Calu3 (cell line): ENCODE measurements at regions not wholly inside any gene's neighbourhood (a gene's known extent, or its start where the extent isn't known, plus 50 kb on each side); places are given as distances from the start of the nearest gene placed in this dataset.

ENCODE experiments used
- BruUV-seq: library from RNA; stranded (reverse); fragments of 400-500 nt; replicated peaks from 2 replicates; lab custom pipeline; 2021; lab: Mats Ljungman, UMichigan
- CTCF ChIA-PET: fragments of 300-600 bp; sonication (Branson Sonifier 250); formaldehyde crosslinking; loops from one replicate; lab custom pipeline; 2022; ENCODE audit warnings: antibody characterized with exemption; lab: Charles Lee
- DNase-seq: peaks from one replicate; pipeline ENCODE4 v3.0.0; 2022
- H3K27ac Mint-ChIP-seq: one replicate; pipeline ENCODE4 v1.8.0; 2022; ENCODE audit warnings: mixed read lengths; ENCODE audit not compliant: unreplicated experiment
- H3K27me3 Mint-ChIP-seq: one replicate; pipeline ENCODE4 v1.8.0; 2022; ENCODE audit warnings: mixed read lengths; ENCODE audit not compliant: unreplicated experiment
- H3K36me3 Mint-ChIP-seq: one replicate; pipeline ENCODE4 v1.8.0; 2022; ENCODE audit warnings: mild to moderate bottlenecking, moderate library complexity, mixed read lengths; ENCODE audit not compliant: insufficient read depth, unreplicated experiment
- H3K4me1 Mint-ChIP-seq: one replicate; pipeline ENCODE4 v1.8.0; 2022; ENCODE audit warnings: mild to moderate bottlenecking, low read depth, mixed read lengths; ENCODE audit not compliant: unreplicated experiment
- H3K4me3 Mint-ChIP-seq: one replicate; pipeline ENCODE4 v1.8.0; 2022; ENCODE audit warnings: mild to moderate bottlenecking, low read depth, moderate library complexity, mixed read lengths; ENCODE audit not compliant: unreplicated experiment
- H3K9me3 Mint-ChIP-seq: one replicate; pipeline ENCODE4 v1.8.0; 2022; ENCODE audit warnings: low read depth, mixed read lengths; ENCODE audit not compliant: unreplicated experiment
- CTCF ChIP-seq: fragments of 200-600 bp; IDR thresholded peaks from one replicate; pipeline ENCODE4 v1.8.0; 2022; ENCODE audit warnings: antibody characterized with exemption; ENCODE audit not compliant: unreplicated experiment
- intact Hi-C: fragments of 100-400 bp; cut with micrococcal nuclease; formaldehyde crosslinking; loops from one replicate; pipeline ENCODE4 v1.10.0; 2022; ENCODE audit not compliant: unreplicated experiment

- no peak overlapping the region for H3K27ac Mint-ChIP-seq
- intact Hi-C loops = no loop called here
- no peaks in the 10 kb centered on the region for H3K4me1 Mint-ChIP-seq
- H3K4me3 Mint-ChIP-seq = no peak overlapping the region
- no peaks in the 10 kb centered on the region for H3K27me3 Mint-ChIP-seq
- peaks cover 16% of the 10 kb centered on the region for H3K9me3 Mint-ChIP-seq
- no TSS peak for BruUV-seq
- no peaks in the 10 kb centered on the region for H3K36me3 Mint-ChIP-seq
- CTCF ChIA-PET = no interaction called here
- no peak for DNase-seq
- TF ChIP-seq CTCF = no peak
These were observed 168.8 kb upstream of the IRX2 start for GRCh38 chr5:2920312-2920711.

- no peak overlapping the region for H3K4me3 Mint-ChIP-seq
- H3K4me1 Mint-ChIP-seq = no peaks in the 10 kb centered on the region
- CTCF ChIA-PET = no interaction called here
- no peaks in the 10 kb centered on the region for H3K27me3 Mint-ChIP-seq
- H3K27ac Mint-ChIP-seq = no peak overlapping the region
- intact Hi-C loops = no loop called here
- no peaks in the 10 kb centered on the region for H3K36me3 Mint-ChIP-seq
- DNase-seq = no peak
- H3K9me3 Mint-ChIP-seq = peaks cover 22% of the 10 kb centered on the region
- BruUV-seq = no TSS peak
- no peak for TF ChIP-seq CTCF
These were observed 168.0 kb upstream of the IRX2 start for GRCh38 chr5:2919310-2920018.

DNA sequence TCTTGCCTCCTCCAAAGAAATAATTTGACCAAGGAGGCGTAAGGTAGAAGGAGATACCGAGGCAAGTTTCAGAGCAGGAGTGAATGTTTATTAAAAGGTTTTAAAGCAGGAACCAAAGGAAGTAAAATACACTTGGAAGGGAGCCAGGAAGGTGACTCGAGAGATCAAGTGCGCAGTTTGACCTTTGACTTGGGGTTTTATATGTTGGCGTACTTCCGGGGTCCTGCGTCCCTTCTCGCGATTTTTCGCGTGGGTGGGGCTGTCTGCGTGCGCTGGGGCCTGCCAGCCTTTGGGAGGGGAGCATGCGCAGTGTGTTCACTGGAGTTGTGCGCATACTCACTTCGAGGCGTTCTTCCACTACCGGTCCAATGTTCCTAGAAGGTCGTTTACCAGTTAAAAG, 166.0 kb upstream of the IRX2 start:
- BruUV-seq = no TSS peak
- no peak overlapping the region for H3K4me3 Mint-ChIP-seq
- no peaks in the 10 kb centered on the region for H3K27me3 Mint-ChIP-seq
- H3K4me1 Mint-ChIP-seq = no peaks in the 10 kb centered on the region
- TF ChIP-seq CTCF = no peak
- CTCF ChIA-PET = no interaction called here
- H3K9me3 Mint-ChIP-seq = peaks cover 32% of the 10 kb centered on the region
- DNase-seq = no peak
- intact Hi-C loops = no loop called here
- no peak overlapping the region for H3K27ac Mint-ChIP-seq
- no peaks in the 10 kb centered on the region for H3K36me3 Mint-ChIP-seq

DNA sequence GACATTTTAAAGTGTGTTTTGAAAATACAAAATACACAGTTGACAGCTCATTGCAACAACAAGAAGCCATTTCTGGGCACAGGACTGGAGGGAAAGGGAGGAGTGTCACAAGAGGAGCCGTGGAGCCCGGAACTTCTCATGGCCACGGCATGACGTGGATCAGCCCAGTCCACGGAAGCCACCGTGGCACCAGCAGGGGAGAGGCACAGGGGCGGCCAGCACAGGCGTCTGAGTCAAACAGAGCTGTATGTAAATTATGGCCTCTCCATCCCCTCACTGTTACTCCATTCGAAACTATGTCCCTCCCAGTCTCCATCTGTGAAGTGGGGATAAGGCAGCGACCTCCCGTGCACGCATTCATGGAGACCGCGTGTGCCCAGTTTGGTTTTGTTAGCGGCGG, 165.6 kb upstream of the IRX2 start:
- no TSS peak for BruUV-seq
- CTCF ChIA-PET = no interaction called here
- Mint-ChIP-seq H3K27me3 (no peaks in the 10 kb centered on the region), H3K9me3 (peaks cover 32% of the 10 kb centered on the region), H3K36me3 (no peaks in the 10 kb centered on the region), H3K27ac (no peak overlapping the region), H3K4me3 (no peak overlapping the region), H3K4me1 (no peaks in the 10 kb centered on the region)
- DNase-seq = no peak
- no peak for TF ChIP-seq CTCF
- intact Hi-C loops = no loop called here
